GM23338 (cell line): ENCODE measurements at regions not wholly inside any gene's neighbourhood (a gene's known extent, or its start where the extent isn't known, plus 50 kb on each side); places are given as distances from the start of the nearest gene placed in this dataset.

Experiments used
- ATAC-seq: fragments of 200-7000 bp; cut with Tn5 transposase; 3 replicates; pipeline ENCODE4 v1.9.1; 2020
- DNase-seq: peaks from one replicate; pipeline ENCODE4 v3.0.0-alpha.2; 2015; ENCODE audit warnings: low spot score
- H2AFZ ChIP-seq: fragments of 200-600 bp; sonication (generic); 2 replicates; pipeline ENCODE4 v1.8.0; 2016; ENCODE audit warnings: antibody characterized with exemption, mild to moderate bottlenecking, moderate library complexity
- H3F3A ChIP-seq: fragments of 200-600 bp; sonication (generic); replicated peaks from 2 replicates; pipeline ENCODE4 v1.8.0; 2017; ENCODE audit warnings: antibody characterized with exemption, mixed run types, low read depth
- H3K27ac ChIP-seq: fragments of 200-600 bp; sonication (generic); 2 replicates; pipeline ENCODE4 v1.6.1; 2016; ENCODE audit warnings: low read depth
- H3K27me3 ChIP-seq: fragments of 200-600 bp; sonication (generic); 2 replicates; pipeline ENCODE4 v1.8.0; 2016; ENCODE audit warnings: mild to moderate bottlenecking, mixed run types, moderate library complexity; ENCODE audit not compliant: insufficient read depth
- H3K36me3 ChIP-seq: fragments of 200-600 bp; sonication (generic); 2 replicates; pipeline ENCODE4 v1.8.0; 2016; ENCODE audit warnings: mild to moderate bottlenecking; ENCODE audit not compliant: insufficient read depth
- H3K4me1 ChIP-seq: fragments of 200-600 bp; sonication (generic); 2 replicates; pipeline ENCODE4 v1.8.0; 2016; ENCODE audit warnings: mild to moderate bottlenecking, moderate library complexity; ENCODE audit not compliant: insufficient read depth
- H3K4me2 ChIP-seq: fragments of 200-600 bp; sonication (generic); 2 replicates; pipeline ENCODE4 v1.7.1; 2017; ENCODE audit warnings: mixed run types
- H3K4me3 ChIP-seq: fragments of 200-600 bp; sonication (generic); 2 replicates; pipeline ENCODE4 v1.6.1; 2016; ENCODE audit warnings: mixed run types
- H3K79me2 ChIP-seq: fragments of 200-600 bp; sonication (generic); replicated peaks from 2 replicates; pipeline ENCODE4 v1.8.0; 2017; ENCODE audit warnings: mild to moderate bottlenecking; ENCODE audit not compliant: insufficient read depth
- H3K9me2 ChIP-seq: fragments of 200-600 bp; sonication (generic); 2 replicates; pipeline ENCODE4 v1.8.0; 2017; ENCODE audit not compliant: insufficient read depth
- H4K20me1 ChIP-seq: fragments of 200-600 bp; sonication (generic); replicated peaks from 2 replicates; pipeline ENCODE4 v1.8.0; 2017; ENCODE audit warnings: mild to moderate bottlenecking; ENCODE audit not compliant: insufficient read depth
- H3K27ac Mint-ChIP-seq: 2 replicates; pipeline ENCODE4 v1.8.0; 2020; ENCODE audit warnings: inconsistent platforms, mild to moderate bottlenecking, moderate library complexity, mixed read lengths
- H3K27me3 Mint-ChIP-seq: 3 replicates; pipeline ENCODE4 v1.8.0; 2022; ENCODE audit warnings: low read depth, mild to moderate bottlenecking, moderate library complexity, mixed read lengths, inconsistent platforms; ENCODE audit not compliant: insufficient read depth, poor library complexity
- H3K36me3 Mint-ChIP-seq: 3 replicates; pipeline ENCODE4 v1.8.0; 2021; ENCODE audit warnings: low read depth, mild to moderate bottlenecking, inconsistent platforms, moderate library complexity, mixed read lengths
- H3K4me1 Mint-ChIP-seq: 3 replicates; pipeline ENCODE4 v1.8.0; 2020; ENCODE audit warnings: mild to moderate bottlenecking, inconsistent platforms, mixed read lengths
- H3K4me3 Mint-ChIP-seq: 3 replicates; pipeline ENCODE4 v1.8.0; 2021; ENCODE audit warnings: moderate library complexity, mild to moderate bottlenecking, inconsistent platforms, mixed read lengths
- H3K9me3 Mint-ChIP-seq: 3 replicates; pipeline ENCODE4 v1.8.0; 2020; ENCODE audit warnings: moderate library complexity, mild to moderate bottlenecking, inconsistent platforms, mixed read lengths
- CTCF ChIP-seq, 2 experiments: fragments of 200-600 bp in 1 of 2; sonication (generic) in 1 of 2; conservative IDR thresholded peaks; 2 replicates each; pipeline versions ENCODE4 v1.5.1 to v1.6.1; 2016 to 2017; ENCODE audit warnings: antibody characterized with exemption in 2 of 2, low read depth in 2 of 2, mild to moderate bottlenecking in 2 of 2, moderate library complexity in 1 of 2
- ETS1 ChIP-seq: IDR thresholded peaks from 2 replicates; pipeline ENCODE4 v1.6.1; 2016; ENCODE audit warnings: antibody characterized with exemption
- EZH2 ChIP-seq: fragments of 200-600 bp; sonication (generic); IDR thresholded peaks from one replicate; pipeline ENCODE4 v1.8.0; 2017; ENCODE audit warnings: antibody characterized with exemption, mild to moderate bottlenecking, low read depth; ENCODE audit not compliant: unreplicated experiment
- JUNB ChIP-seq: IDR thresholded peaks from one replicate; pipeline ENCODE4 v1.6.1; 2016; ENCODE audit warnings: antibody characterized with exemption; ENCODE audit not compliant: unreplicated experiment
- NANOG ChIP-seq: IDR thresholded peaks from 2 replicates; pipeline ENCODE4 v1.6.1; 2016; ENCODE audit warnings: antibody characterized with exemption, borderline replicate concordance
- TF ChIP-seq, protein P1 (sequence below): fragments of 250-450 bp; sonication (Bioruptor Pico); IDR thresholded peaks from 2 replicates; pipeline ENCODE4 v1.5.0; 2020; ENCODE audit warnings: mild to moderate bottlenecking, moderate library complexity
- TF ChIP-seq, protein P2 (sequence below): IDR thresholded peaks from one replicate; pipeline ENCODE4 v1.6.1; 2018; ENCODE audit warnings: antibody characterized with exemption; ENCODE audit not compliant: unreplicated experiment

DNA sequence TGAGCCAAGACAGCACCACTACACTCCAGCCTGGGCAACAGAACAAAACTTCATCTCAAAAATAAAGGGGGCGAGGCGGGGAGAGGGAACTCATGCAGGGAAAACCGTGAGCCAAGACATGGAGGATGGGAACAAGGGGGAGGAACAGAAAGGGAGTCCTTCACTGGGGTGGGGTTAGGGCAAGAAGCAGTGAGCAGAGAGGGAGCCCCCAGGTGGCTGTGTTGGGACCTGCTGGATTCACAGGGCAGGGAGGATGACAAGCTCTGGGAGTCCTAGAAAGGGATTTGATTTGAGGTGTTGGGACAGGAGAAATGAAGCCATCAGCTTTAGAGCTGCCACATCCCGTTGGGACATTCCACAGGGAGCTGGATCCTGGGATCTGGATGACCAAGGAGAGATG lies 90.6 kb upstream of the TOP1 start:
- ATAC-seq, result peak; percentile 74
- no peaks in the 10 kb centered on the region for H3K36me3 Mint-ChIP-seq
- H3F3A ChIP-seq, result no peaks in the 10 kb centered on the region

More for the DNA sequence above, 90.6 kb upstream of the TOP1 start:
- Histone ChIP-seq H3K27me3 (no peaks in the 10 kb centered on the region), H3K36me3 (no peaks in the 10 kb centered on the region), H4K20me1 (no peaks in the 10 kb centered on the region), H3K27ac (no peak overlapping the region), H3K4me1 (no peaks in the 10 kb centered on the region), H3K4me2 (no peak overlapping the region), H2AFZ (no peak overlapping the region), H3K9me2 (no peaks in the 10 kb centered on the region), H3K4me3 (no peak overlapping the region), H3K79me2 (no peaks in the 10 kb centered on the region)
- TF ChIP-seq, protein P1, sequence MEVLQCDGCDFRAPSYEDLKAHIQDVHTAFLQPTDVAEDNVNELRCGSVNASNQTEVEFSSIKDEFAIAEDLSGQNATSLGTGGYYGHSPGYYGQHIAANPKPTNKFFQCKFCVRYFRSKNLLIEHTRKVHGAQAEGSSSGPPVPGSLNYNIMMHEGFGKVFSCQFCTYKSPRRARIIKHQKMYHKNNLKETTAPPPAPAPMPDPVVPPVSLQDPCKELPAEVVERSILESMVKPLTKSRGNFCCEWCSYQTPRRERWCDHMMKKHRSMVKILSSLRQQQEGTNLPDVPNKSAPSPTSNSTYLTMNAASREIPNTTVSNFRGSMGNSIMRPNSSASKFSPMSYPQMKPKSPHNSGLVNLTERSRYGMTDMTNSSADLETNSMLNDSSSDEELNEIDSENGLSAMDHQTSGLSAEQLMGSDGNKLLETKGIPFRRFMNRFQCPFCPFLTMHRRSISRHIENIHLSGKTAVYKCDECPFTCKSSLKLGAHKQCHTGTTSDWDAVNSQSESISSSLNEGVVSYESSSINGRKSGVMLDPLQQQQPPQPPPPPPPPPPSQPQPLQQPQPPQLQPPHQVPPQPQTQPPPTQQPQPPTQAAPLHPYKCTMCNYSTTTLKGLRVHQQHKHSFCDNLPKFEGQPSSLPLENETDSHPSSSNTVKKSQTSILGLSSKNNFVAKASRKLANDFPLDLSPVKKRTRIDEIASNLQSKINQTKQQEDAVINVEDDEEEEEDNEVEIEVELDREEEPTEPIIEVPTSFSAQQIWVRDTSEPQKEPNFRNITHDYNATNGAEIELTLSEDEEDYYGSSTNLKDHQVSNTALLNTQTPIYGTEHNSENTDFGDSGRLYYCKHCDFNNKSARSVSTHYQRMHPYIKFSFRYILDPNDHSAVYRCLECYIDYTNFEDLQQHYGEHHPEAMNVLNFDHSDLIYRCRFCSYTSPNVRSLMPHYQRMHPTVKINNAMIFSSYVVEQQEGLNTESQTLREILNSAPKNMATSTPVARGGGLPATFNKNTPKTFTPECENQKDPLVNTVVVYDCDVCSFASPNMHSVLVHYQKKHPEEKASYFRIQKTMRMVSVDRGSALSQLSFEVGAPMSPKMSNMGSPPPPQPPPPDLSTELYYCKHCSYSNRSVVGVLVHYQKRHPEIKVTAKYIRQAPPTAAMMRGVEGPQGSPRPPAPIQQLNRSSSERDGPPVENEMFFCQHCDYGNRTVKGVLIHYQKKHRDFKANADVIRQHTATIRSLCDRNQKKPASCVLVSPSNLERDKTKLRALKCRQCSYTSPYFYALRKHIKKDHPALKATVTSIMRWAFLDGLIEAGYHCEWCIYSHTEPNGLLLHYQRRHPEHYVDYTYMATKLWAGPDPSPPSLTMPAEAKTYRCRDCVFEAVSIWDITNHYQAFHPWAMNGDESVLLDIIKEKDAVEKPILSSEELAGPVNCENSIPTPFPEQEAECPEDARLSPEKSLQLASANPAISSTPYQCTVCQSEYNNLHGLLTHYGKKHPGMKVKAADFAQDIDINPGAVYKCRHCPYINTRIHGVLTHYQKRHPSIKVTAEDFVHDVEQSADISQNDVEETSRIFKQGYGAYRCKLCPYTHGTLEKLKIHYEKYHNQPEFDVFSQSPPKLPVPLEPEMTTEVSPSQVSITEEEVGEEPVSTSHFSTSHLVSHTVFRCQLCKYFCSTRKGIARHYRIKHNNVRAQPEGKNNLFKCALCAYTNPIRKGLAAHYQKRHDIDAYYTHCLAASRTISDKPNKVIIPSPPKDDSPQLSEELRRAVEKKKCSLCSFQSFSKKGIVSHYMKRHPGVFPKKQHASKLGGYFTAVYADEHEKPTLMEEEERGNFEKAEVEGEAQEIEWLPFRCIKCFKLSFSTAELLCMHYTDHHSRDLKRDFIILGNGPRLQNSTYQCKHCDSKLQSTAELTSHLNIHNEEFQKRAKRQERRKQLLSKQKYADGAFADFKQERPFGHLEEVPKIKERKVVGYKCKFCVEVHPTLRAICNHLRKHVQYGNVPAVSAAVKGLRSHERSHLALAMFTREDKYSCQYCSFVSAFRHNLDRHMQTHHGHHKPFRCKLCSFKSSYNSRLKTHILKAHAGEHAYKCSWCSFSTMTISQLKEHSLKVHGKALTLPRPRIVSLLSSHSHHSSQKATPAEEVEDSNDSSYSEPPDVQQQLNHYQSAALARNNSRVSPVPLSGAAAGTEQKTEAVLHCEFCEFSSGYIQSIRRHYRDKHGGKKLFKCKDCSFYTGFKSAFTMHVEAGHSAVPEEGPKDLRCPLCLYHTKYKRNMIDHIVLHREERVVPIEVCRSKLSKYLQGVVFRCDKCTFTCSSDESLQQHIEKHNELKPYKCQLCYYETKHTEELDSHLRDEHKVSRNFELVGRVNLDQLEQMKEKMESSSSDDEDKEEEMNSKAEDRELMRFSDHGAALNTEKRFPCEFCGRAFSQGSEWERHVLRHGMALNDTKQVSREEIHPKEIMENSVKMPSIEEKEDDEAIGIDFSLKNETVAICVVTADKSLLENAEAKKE, result no peak
- no peak for TF ChIP-seq NANOG
- TF ChIP-seq, protein P2, sequence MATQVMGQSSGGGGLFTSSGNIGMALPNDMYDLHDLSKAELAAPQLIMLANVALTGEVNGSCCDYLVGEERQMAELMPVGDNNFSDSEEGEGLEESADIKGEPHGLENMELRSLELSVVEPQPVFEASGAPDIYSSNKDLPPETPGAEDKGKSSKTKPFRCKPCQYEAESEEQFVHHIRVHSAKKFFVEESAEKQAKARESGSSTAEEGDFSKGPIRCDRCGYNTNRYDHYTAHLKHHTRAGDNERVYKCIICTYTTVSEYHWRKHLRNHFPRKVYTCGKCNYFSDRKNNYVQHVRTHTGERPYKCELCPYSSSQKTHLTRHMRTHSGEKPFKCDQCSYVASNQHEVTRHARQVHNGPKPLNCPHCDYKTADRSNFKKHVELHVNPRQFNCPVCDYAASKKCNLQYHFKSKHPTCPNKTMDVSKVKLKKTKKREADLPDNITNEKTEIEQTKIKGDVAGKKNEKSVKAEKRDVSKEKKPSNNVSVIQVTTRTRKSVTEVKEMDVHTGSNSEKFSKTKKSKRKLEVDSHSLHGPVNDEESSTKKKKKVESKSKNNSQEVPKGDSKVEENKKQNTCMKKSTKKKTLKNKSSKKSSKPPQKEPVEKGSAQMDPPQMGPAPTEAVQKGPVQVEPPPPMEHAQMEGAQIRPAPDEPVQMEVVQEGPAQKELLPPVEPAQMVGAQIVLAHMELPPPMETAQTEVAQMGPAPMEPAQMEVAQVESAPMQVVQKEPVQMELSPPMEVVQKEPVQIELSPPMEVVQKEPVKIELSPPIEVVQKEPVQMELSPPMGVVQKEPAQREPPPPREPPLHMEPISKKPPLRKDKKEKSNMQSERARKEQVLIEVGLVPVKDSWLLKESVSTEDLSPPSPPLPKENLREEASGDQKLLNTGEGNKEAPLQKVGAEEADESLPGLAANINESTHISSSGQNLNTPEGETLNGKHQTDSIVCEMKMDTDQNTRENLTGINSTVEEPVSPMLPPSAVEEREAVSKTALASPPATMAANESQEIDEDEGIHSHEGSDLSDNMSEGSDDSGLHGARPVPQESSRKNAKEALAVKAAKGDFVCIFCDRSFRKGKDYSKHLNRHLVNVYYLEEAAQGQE, result no peak
- no peak for TF ChIP-seq JUNB
- no peak for TF ChIP-seq EZH2
- peak; percentile 53 to 65 for TF ChIP-seq CTCF (conservative IDR thresholded peaks at IDR 0.05; ENCODE audit: low read depth in 2 of 2)
- TF ChIP-seq ETS1, result no peak
- peaks cover 2% of the 10 kb centered on the region; the same call in 2 of the 3 replicates for H3K9me3 Mint-ChIP-seq
- peak; percentile 64 for DNase-seq
- no peaks in the 10 kb centered on the region for H3K4me1 Mint-ChIP-seq
- H3K27me3 Mint-ChIP-seq, result peaks cover 3% of the 10 kb centered on the region
- no peak overlapping the region for H3K4me3 Mint-ChIP-seq
- no peak overlapping the region for H3K27ac Mint-ChIP-seq
